Fibroblast of mammary gland (primary cell): ENCODE measurements at regions not wholly inside any gene's neighbourhood (a gene's known extent, or its start where the extent isn't known, plus 50 kb on each side); places are given as distances from the start of the nearest gene placed in this dataset.

Source experiments
- DNase-seq: peaks from one replicate; pipeline ENCODE4 v3.0.0-alpha.2; 2010; ENCODE audit warnings: low read depth
- H3K4me3 ChIP-seq: 2 replicates; pipeline ENCODE4 v1.5.1; 2011; ENCODE audit warnings: low read depth, mild to moderate bottlenecking, low read length, moderate library complexity; ENCODE audit not compliant: control insufficient read depth
- TF ChIP-seq, protein P1 (sequence below): conservative IDR thresholded peaks from 2 replicates; pipeline ENCODE4 v1.5.1; 2011; ENCODE audit warnings: low read depth, low read length, inconsistent platforms; ENCODE audit not compliant: control insufficient read depth, insufficient read depth

DNA sequence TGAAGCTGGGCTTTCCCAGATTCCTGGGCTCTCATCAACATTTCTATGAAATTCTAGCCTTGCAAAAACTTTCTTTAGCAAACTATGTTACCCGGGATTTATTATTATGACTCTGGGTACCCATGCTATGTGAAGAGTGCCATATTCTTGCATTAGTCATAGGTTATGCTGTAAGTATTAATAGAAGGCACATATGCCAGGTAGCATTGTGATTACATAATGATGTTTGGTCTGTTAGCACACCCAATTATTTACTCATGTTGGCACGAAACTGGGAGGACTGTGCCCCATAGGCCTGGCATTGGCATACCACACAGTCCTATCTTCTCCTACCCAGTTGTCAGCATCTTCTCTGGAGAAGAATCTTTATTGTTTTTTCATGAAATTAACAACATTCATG, 171.0 kb downstream of the SLC4A3 start:
- no peak for DNase-seq
- H3K4me3 ChIP-seq, result no peak overlapping the region
- TF ChIP-seq, protein P1, sequence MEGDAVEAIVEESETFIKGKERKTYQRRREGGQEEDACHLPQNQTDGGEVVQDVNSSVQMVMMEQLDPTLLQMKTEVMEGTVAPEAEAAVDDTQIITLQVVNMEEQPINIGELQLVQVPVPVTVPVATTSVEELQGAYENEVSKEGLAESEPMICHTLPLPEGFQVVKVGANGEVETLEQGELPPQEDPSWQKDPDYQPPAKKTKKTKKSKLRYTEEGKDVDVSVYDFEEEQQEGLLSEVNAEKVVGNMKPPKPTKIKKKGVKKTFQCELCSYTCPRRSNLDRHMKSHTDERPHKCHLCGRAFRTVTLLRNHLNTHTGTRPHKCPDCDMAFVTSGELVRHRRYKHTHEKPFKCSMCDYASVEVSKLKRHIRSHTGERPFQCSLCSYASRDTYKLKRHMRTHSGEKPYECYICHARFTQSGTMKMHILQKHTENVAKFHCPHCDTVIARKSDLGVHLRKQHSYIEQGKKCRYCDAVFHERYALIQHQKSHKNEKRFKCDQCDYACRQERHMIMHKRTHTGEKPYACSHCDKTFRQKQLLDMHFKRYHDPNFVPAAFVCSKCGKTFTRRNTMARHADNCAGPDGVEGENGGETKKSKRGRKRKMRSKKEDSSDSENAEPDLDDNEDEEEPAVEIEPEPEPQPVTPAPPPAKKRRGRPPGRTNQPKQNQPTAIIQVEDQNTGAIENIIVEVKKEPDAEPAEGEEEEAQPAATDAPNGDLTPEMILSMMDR, result no peak

DNA sequence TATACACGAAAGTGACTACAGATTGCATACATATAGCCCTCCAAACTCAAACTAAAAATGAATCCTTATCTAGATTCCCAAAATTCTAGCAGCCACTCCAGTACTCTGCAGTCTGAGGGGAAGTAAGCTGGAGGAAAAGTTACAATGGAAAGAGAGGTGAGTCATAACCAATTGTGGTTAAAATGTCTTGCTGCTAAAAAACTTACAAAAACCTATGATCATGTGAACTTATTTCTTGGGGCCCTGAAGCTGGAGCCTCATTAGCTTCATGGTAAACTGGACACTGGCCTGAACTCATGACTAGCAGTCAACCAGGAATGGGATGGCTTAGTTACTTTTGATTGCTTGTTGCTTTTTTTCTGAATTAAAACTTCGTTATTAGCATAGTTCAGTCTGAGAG, 175.9 kb downstream of the SLC4A3 start:
- TF ChIP-seq, protein P1, result no peak
- peak; percentile 26 for DNase-seq
- H3K4me3 ChIP-seq, result no peak overlapping the region

DNA sequence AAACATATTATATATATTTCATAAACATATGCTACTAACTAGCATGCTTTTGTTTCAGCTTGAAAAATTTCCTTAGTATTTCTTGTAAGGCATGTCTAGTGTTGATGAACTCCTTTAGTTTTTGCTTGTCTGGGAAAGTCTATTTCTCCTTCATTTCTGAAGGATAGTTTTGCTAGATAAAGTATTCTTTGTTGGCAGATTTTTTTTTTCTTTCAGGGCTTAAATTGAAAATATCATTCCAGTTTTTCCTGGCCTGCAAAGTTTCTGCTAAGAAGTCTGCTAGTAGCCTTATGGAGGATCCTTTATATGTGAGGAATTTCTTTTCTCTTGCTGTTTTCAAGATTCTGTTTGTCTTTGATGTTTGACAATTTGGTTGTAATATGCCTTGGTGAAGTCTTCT, 183.5 kb downstream of the SLC4A3 start:
- no peak for DNase-seq
- H3K4me3 ChIP-seq, result no peak overlapping the region
- TF ChIP-seq, protein P1, result no peak

DNA sequence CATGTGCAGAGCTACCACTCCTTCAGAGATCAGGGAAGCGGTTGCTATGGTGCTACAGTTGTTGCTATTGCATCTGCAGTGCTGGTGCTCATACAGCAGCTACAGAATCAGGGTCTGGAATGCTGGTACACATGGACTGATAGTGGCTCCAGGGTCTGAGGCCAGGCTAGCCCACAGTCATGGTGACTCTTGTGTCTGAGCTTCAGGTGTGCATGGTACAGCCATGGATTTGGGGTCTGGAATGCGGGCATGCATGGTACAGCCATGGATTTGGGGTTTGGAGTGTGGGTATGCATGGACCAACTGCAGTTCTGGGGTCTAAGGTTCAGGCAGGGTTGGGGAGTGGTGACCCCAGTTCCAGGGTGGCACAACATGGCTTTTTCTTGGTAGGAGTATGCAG, 185.2 kb downstream of the SLC4A3 start:
- no peak overlapping the region for H3K4me3 ChIP-seq
- TF ChIP-seq, protein P1, result no peak
- no peak for DNase-seq

DNA sequence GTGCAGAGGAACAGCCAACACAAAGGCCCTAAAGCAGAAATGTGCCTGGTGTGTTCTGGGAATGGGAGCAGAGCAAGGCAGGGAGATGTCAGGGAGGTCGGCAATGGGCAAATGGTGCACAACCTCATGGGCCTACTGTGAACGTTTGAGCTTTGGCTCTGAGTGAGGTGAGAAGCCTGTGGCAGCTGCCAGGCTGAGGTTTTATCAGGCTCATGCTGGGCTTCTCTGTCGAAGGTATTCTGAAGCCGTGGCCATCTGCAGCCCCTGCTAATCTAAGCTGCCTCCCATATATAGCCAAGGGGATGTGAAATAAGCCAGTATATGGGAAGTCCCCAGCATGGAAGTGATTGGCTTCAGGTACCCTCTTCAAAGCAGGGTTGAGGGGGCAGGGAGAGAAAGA, 193.3 kb downstream of the SLC4A3 start:
- TF ChIP-seq, protein P1, result no peak
- no peak for DNase-seq

DNA sequence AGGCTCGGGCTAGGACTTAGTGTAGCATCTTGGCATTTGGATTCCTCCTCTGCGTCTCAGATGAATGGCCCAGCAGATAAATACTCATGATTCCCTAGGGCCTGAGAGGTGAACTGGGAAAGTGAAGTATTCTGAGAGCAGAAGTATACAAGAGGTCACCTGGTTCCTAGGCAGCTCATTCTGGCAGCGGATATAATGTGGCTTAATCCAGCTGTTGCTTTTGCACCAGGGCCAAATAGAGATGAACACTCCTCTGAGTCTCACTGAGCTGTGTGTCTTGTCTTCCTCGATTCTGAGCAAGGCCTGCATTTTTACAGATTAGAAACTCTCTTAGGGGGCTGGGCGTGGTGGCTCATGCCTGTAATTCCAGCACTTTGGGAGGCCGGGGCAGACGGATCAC, 196.1 kb downstream of the SLC4A3 start:
- TF ChIP-seq, protein P1, result no peak
- DNase-seq, result no peak
- H3K4me3 ChIP-seq, result no peak overlapping the region

More for the DNA sequence above, 193.3 kb downstream of the SLC4A3 start:
- H3K4me3 ChIP-seq, result no peak overlapping the region

DNA sequence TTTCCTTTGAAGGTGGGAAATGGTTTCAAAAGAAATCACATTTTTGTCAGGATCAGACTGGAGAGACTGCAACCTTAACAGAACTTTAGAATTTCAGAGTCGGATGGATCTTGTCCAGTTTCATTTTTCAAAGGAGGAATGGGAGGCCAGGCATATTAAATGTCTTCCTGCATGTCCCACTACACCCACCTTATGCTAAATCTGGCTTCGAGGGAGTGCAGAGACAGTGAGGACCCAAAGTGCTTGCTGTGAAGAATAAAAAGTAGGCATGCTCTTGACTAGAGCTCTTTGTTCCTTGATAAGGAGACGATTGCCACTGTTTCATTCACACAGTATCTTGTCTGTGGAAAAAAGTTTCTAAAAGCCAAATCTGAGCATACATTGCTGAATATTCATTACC, 197.6 kb downstream of the SLC4A3 start:
- no peak overlapping the region for H3K4me3 ChIP-seq
- DNase-seq, result no peak
- TF ChIP-seq, protein P1, result no peak
